GM23338 (cell line): ENCODE measurements at regions not wholly inside any gene's neighbourhood (a gene's known extent, or its start where the extent isn't known, plus 50 kb on each side); places are given as distances from the start of the nearest gene placed in this dataset.

ENCODE experiments used
- ATAC-seq: fragments of 200-7000 bp; cut with Tn5 transposase; 3 replicates; pipeline ENCODE4 v1.9.1; 2020
- DNase-seq: peaks from one replicate; pipeline ENCODE4 v3.0.0-alpha.2; 2015; ENCODE audit warnings: low spot score
- H2AFZ ChIP-seq: fragments of 200-600 bp; sonication (generic); 2 replicates; pipeline ENCODE4 v1.8.0; 2016; ENCODE audit warnings: antibody characterized with exemption, mild to moderate bottlenecking, moderate library complexity
- H3F3A ChIP-seq: fragments of 200-600 bp; sonication (generic); replicated peaks from 2 replicates; pipeline ENCODE4 v1.8.0; 2017; ENCODE audit warnings: antibody characterized with exemption, mixed run types, low read depth
- H3K27ac ChIP-seq: fragments of 200-600 bp; sonication (generic); 2 replicates; pipeline ENCODE4 v1.6.1; 2016; ENCODE audit warnings: low read depth
- H3K27me3 ChIP-seq: fragments of 200-600 bp; sonication (generic); 2 replicates; pipeline ENCODE4 v1.8.0; 2016; ENCODE audit warnings: mild to moderate bottlenecking, mixed run types, moderate library complexity; ENCODE audit not compliant: insufficient read depth
- H3K36me3 ChIP-seq: fragments of 200-600 bp; sonication (generic); 2 replicates; pipeline ENCODE4 v1.8.0; 2016; ENCODE audit warnings: mild to moderate bottlenecking; ENCODE audit not compliant: insufficient read depth
- H3K4me1 ChIP-seq: fragments of 200-600 bp; sonication (generic); 2 replicates; pipeline ENCODE4 v1.8.0; 2016; ENCODE audit warnings: mild to moderate bottlenecking, moderate library complexity; ENCODE audit not compliant: insufficient read depth
- H3K4me2 ChIP-seq: fragments of 200-600 bp; sonication (generic); 2 replicates; pipeline ENCODE4 v1.7.1; 2017; ENCODE audit warnings: mixed run types
- H3K4me3 ChIP-seq: fragments of 200-600 bp; sonication (generic); 2 replicates; pipeline ENCODE4 v1.6.1; 2016; ENCODE audit warnings: mixed run types
- H3K79me2 ChIP-seq: fragments of 200-600 bp; sonication (generic); replicated peaks from 2 replicates; pipeline ENCODE4 v1.8.0; 2017; ENCODE audit warnings: mild to moderate bottlenecking; ENCODE audit not compliant: insufficient read depth
- H3K9me2 ChIP-seq: fragments of 200-600 bp; sonication (generic); 2 replicates; pipeline ENCODE4 v1.8.0; 2017; ENCODE audit not compliant: insufficient read depth
- H4K20me1 ChIP-seq: fragments of 200-600 bp; sonication (generic); replicated peaks from 2 replicates; pipeline ENCODE4 v1.8.0; 2017; ENCODE audit warnings: mild to moderate bottlenecking; ENCODE audit not compliant: insufficient read depth
- H3K27ac Mint-ChIP-seq: 2 replicates; pipeline ENCODE4 v1.8.0; 2020; ENCODE audit warnings: inconsistent platforms, mild to moderate bottlenecking, moderate library complexity, mixed read lengths
- H3K27me3 Mint-ChIP-seq: 3 replicates; pipeline ENCODE4 v1.8.0; 2022; ENCODE audit warnings: low read depth, mild to moderate bottlenecking, moderate library complexity, mixed read lengths, inconsistent platforms; ENCODE audit not compliant: insufficient read depth, poor library complexity
- H3K36me3 Mint-ChIP-seq: 3 replicates; pipeline ENCODE4 v1.8.0; 2021; ENCODE audit warnings: low read depth, mild to moderate bottlenecking, inconsistent platforms, moderate library complexity, mixed read lengths
- H3K4me1 Mint-ChIP-seq: 3 replicates; pipeline ENCODE4 v1.8.0; 2020; ENCODE audit warnings: mild to moderate bottlenecking, inconsistent platforms, mixed read lengths
- H3K4me3 Mint-ChIP-seq: 3 replicates; pipeline ENCODE4 v1.8.0; 2021; ENCODE audit warnings: moderate library complexity, mild to moderate bottlenecking, inconsistent platforms, mixed read lengths
- H3K9me3 Mint-ChIP-seq: 3 replicates; pipeline ENCODE4 v1.8.0; 2020; ENCODE audit warnings: moderate library complexity, mild to moderate bottlenecking, inconsistent platforms, mixed read lengths
- CREB1 ChIP-seq: fragments of 250-450 bp; sonication (Bioruptor Pico); IDR thresholded peaks from 2 replicates; pipeline ENCODE4 v1.5.0; 2020; ENCODE audit warnings: low read depth, mild to moderate bottlenecking, moderate library complexity
- EZH2 ChIP-seq: fragments of 200-600 bp; sonication (generic); IDR thresholded peaks from one replicate; pipeline ENCODE4 v1.8.0; 2017; ENCODE audit warnings: antibody characterized with exemption, mild to moderate bottlenecking, low read depth; ENCODE audit not compliant: unreplicated experiment
- EZH2phosphoT487 ChIP-seq: fragments of 200-600 bp; sonication (generic); IDR thresholded peaks from one replicate; pipeline ENCODE4 v1.8.1; 2018; ENCODE audit warnings: antibody characterized with exemption; ENCODE audit not compliant: unreplicated experiment
- JUNB ChIP-seq: IDR thresholded peaks from one replicate; pipeline ENCODE4 v1.6.1; 2016; ENCODE audit warnings: antibody characterized with exemption; ENCODE audit not compliant: unreplicated experiment
- POLR2AphosphoS5 ChIP-seq: IDR thresholded peaks from 2 replicates; pipeline ENCODE4 v1.6.1; 2016; ENCODE audit warnings: antibody characterized with exemption, low read depth
- STAT1 ChIP-seq: IDR thresholded peaks from one replicate; pipeline ENCODE4 v1.6.1; 2016; ENCODE audit warnings: antibody characterized with exemption; ENCODE audit not compliant: unreplicated experiment
- ZNF114 ChIP-seq: fragments of 250-450 bp; sonication (Bioruptor Pico); IDR thresholded peaks from 2 replicates; pipeline ENCODE4 v1.5.0; 2020; ENCODE audit warnings: mild to moderate bottlenecking, moderate library complexity
- ZNF331 ChIP-seq: fragments of 250-450 bp; sonication (Bioruptor Pico); IDR thresholded peaks from 2 replicates; pipeline ENCODE4 v1.5.0; 2020; ENCODE audit warnings: low read depth, mild to moderate bottlenecking, moderate library complexity
- TF ChIP-seq, protein P1 (sequence below), 2 experiments: fragments of 200-600 bp in 1 of 2; sonication (generic) in 1 of 2; conservative IDR thresholded peaks; 2 replicates each; pipeline versions ENCODE4 v1.5.1 to v1.6.1; 2016 to 2017; ENCODE audit warnings: antibody characterized with exemption in 2 of 2, low read depth in 2 of 2, mild to moderate bottlenecking in 2 of 2, moderate library complexity in 1 of 2
- TF ChIP-seq, protein P2 (sequence below): IDR thresholded peaks from one replicate; pipeline ENCODE4 v1.6.1; 2018; ENCODE audit warnings: antibody characterized with exemption; ENCODE audit not compliant: unreplicated experiment
- TF ChIP-seq, protein P3 (sequence below): IDR thresholded peaks from 2 replicates; pipeline ENCODE4 v1.6.1; 2016; ENCODE audit warnings: antibody characterized with exemption

DNA sequence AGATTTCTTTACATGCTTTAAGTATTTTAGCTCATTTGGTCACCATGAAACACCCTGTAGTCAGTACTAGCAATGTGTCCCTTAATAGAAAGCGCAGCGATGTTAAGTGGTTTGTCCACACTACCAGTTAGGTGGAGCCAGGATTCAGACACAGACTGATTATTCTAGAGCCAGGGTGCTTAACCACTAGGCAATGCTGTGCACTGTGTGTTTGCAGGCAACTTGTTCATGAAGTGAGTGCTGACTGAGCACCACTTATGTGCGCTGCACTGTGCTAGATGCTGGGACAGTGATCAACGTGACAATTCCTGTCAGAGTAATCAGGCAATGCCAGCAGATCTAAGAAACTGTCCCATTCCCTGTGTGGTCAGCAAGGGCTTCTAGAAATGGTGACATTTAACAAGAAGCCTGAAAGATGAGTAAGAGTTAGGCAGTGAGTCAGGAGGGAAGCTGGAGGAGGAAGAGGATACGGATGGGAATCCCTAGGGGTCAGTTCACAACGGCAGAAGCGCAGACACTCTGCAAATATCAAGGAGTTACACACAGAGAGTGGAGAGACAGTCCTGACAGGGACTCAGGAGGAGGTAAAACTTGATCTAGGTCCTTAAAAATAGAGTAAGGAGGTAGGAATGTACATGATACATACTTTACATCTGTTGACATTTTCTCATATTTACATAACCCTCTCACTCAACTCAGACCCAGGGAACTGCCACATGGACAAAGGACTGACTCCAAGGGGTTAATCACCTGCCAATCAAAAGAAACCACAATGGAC lies 69.7 kb upstream of the EGR2 start:
- Mint-ChIP-seq H3K4me1 (peaks cover 3% of the 10 kb centered on the region; the same call in 2 of the 3 replicates), H3K27ac (no peak overlapping the region), H3K9me3 (no peaks in the 10 kb centered on the region), H3K36me3 (no peaks in the 10 kb centered on the region), H3K4me3 (no peak overlapping the region), H3K27me3 (peaks cover 2% of the 10 kb centered on the region)
- H3K27me3 ChIP-seq, result no peaks in the 10 kb centered on the region
- DNase-seq (no peak), ATAC-seq (no peak)
- TF ChIP-seq JUNB, result no peak
- TF ChIP-seq, protein P1, sequence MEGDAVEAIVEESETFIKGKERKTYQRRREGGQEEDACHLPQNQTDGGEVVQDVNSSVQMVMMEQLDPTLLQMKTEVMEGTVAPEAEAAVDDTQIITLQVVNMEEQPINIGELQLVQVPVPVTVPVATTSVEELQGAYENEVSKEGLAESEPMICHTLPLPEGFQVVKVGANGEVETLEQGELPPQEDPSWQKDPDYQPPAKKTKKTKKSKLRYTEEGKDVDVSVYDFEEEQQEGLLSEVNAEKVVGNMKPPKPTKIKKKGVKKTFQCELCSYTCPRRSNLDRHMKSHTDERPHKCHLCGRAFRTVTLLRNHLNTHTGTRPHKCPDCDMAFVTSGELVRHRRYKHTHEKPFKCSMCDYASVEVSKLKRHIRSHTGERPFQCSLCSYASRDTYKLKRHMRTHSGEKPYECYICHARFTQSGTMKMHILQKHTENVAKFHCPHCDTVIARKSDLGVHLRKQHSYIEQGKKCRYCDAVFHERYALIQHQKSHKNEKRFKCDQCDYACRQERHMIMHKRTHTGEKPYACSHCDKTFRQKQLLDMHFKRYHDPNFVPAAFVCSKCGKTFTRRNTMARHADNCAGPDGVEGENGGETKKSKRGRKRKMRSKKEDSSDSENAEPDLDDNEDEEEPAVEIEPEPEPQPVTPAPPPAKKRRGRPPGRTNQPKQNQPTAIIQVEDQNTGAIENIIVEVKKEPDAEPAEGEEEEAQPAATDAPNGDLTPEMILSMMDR (conservative IDR thresholded peaks at IDR 0.05; ENCODE audit: low read depth in 2 of 2), result no peak
- TF ChIP-seq, protein P2, sequence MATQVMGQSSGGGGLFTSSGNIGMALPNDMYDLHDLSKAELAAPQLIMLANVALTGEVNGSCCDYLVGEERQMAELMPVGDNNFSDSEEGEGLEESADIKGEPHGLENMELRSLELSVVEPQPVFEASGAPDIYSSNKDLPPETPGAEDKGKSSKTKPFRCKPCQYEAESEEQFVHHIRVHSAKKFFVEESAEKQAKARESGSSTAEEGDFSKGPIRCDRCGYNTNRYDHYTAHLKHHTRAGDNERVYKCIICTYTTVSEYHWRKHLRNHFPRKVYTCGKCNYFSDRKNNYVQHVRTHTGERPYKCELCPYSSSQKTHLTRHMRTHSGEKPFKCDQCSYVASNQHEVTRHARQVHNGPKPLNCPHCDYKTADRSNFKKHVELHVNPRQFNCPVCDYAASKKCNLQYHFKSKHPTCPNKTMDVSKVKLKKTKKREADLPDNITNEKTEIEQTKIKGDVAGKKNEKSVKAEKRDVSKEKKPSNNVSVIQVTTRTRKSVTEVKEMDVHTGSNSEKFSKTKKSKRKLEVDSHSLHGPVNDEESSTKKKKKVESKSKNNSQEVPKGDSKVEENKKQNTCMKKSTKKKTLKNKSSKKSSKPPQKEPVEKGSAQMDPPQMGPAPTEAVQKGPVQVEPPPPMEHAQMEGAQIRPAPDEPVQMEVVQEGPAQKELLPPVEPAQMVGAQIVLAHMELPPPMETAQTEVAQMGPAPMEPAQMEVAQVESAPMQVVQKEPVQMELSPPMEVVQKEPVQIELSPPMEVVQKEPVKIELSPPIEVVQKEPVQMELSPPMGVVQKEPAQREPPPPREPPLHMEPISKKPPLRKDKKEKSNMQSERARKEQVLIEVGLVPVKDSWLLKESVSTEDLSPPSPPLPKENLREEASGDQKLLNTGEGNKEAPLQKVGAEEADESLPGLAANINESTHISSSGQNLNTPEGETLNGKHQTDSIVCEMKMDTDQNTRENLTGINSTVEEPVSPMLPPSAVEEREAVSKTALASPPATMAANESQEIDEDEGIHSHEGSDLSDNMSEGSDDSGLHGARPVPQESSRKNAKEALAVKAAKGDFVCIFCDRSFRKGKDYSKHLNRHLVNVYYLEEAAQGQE, result no peak
- TF ChIP-seq ZNF331 (CRISPR knock-in tag), result no peak
- TF ChIP-seq ZNF114, result no peak
- no peak for TF ChIP-seq STAT1
- no peak for TF ChIP-seq EZH2
- TF ChIP-seq, protein P3, sequence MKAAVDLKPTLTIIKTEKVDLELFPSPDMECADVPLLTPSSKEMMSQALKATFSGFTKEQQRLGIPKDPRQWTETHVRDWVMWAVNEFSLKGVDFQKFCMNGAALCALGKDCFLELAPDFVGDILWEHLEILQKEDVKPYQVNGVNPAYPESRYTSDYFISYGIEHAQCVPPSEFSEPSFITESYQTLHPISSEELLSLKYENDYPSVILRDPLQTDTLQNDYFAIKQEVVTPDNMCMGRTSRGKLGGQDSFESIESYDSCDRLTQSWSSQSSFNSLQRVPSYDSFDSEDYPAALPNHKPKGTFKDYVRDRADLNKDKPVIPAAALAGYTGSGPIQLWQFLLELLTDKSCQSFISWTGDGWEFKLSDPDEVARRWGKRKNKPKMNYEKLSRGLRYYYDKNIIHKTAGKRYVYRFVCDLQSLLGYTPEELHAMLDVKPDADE, result no peak
- TF ChIP-seq POLR2AphosphoS5, result no peak
- TF ChIP-seq EZH2phosphoT487, result no peak
- no peak for TF ChIP-seq CREB1
- no peak overlapping the region for H3K4me2 ChIP-seq
- no peak overlapping the region for H2AFZ ChIP-seq
- H3K4me1 ChIP-seq, result no peaks in the 10 kb centered on the region
- no peaks in the 10 kb centered on the region for H3K36me3 ChIP-seq
- no peaks in the 10 kb centered on the region for H3K79me2 ChIP-seq
- no peak overlapping the region for H3K27ac ChIP-seq
- peaks cover 10% of the 10 kb centered on the region for H3K9me2 ChIP-seq
- H3K4me3 ChIP-seq, result no peak overlapping the region
- H3F3A ChIP-seq, result no peaks in the 10 kb centered on the region
- H4K20me1 ChIP-seq, result 0 out of 2 replicates have a peak, but pooled peaks cover 2% of the 10 kb centered on the region
